ENCODE measurements at regions not wholly inside any gene's neighbourhood (a gene's known extent, or its start where the extent isn't known, plus 50 kb on each side); places are given as distances from the start of the nearest gene placed in this dataset.

- no peak overlapping the region for H3K4me3 ChIP-seq (ENCODE audit: low read depth, low read length)
- DNase-seq (ENCODE audit: low read depth), result no peak
- no peak for TF ChIP-seq CTCF (IDR thresholded peaks at IDR 0.05; ENCODE audit: insufficient read depth, low read depth, low read length)
Measured at GRCh38 chr12:97957109-97957508, 494.5 kb downstream of the RMST start.

- TF ChIP-seq CTCF (IDR thresholded peaks at IDR 0.05; ENCODE audit: insufficient read depth, low read depth, low read length), result no peak
- no peak for DNase-seq (ENCODE audit: low read depth)
- H3K4me3 ChIP-seq (ENCODE audit: low read depth, low read length), result no peak overlapping the region
Measured at GRCh38 chr12:97960225-97960624, 497.6 kb downstream of the RMST start.

GRCh38 chr12:97960741-97961608 is 498.4 kb downstream of the RMST start:
- DNase-seq (ENCODE audit: low read depth), result peak; percentile 20
- no peak overlapping the region for H3K4me3 ChIP-seq (ENCODE audit: low read depth, low read length)
- peak; percentile 57 for TF ChIP-seq CTCF (IDR thresholded peaks at IDR 0.05; ENCODE audit: insufficient read depth, low read depth, low read length)

GRCh38 chr12:97967831-97968230 is 505.2 kb downstream of the RMST start:
- no peak for DNase-seq (ENCODE audit: low read depth)
- no peak overlapping the region for H3K4me3 ChIP-seq (ENCODE audit: low read depth, low read length)
- no peak for TF ChIP-seq CTCF (IDR thresholded peaks at IDR 0.05; ENCODE audit: insufficient read depth, low read depth, low read length)

- TF ChIP-seq CTCF (IDR thresholded peaks at IDR 0.05; ENCODE audit: insufficient read depth, low read depth, low read length), result no peak
- no peak for DNase-seq (ENCODE audit: low read depth)
- no peak overlapping the region for H3K4me3 ChIP-seq (ENCODE audit: low read depth, low read length)
Measured at GRCh38 chr12:97968641-97969197, 506.1 kb downstream of the RMST start.

GRCh38 chr12:97977870-97978405 is 515.3 kb downstream of the RMST start:
- H3K4me3 ChIP-seq (ENCODE audit: low read depth, low read length), result no peak overlapping the region
- TF ChIP-seq CTCF (IDR thresholded peaks at IDR 0.05; ENCODE audit: insufficient read depth, low read depth, low read length), result no peak
- DNase-seq (ENCODE audit: low read depth), result no peak

Measured in fibroblast of villous mesenchyme (primary cell).